DMS79 treated with DMSO at 0.1 percent for 48 hours (cell line): ENCODE measurements at regions not wholly inside any gene's neighbourhood (a gene's known extent, or its start where the extent isn't known, plus 50 kb on each side); places are given as distances from the start of the nearest gene placed in this dataset.
"Not testable (repeated sequence)": the region's sequence is repeated elsewhere in the genome, so short reads cannot be mapped to it uniquely, and the experiment has no call there.

Source experiments
- DNase-seq: peaks from one replicate; lab custom pipeline; 2025; lab: John Stamatoyannopoulos, UW

GRCh38 chrX:22534643-22535042 is 261.9 kb downstream of the CBLL2 start:
- DNase-seq, result no peak

GRCh38 chrX:22536746-22537304 is 264.1 kb downstream of the CBLL2 start:
- DNase-seq, result no peak

- no peak for DNase-seq
Measured at GRCh38 chrX:22538580-22538979, 265.9 kb downstream of the CBLL2 start.

GRCh38 chrX:22541926-22542325 is 269.2 kb downstream of the CBLL2 start:
- no peak for DNase-seq

GRCh38 chrX:22542641-22543040 is 269.9 kb downstream of the CBLL2 start:
- no peak for DNase-seq

GRCh38 chrX:22559506-22559905 is 286.8 kb downstream of the CBLL2 start:
- DNase-seq, result no peak

GRCh38 chrX:22575161-22575845 is 302.6 kb downstream of the CBLL2 start:
- DNase-seq, result no peak

GRCh38 chrX:22577181-22577580 is 304.5 kb downstream of the CBLL2 start:
- DNase-seq, result no peak

GRCh38 chrX:22585831-22586230 is 313.1 kb downstream of the CBLL2 start:
- DNase-seq, result no peak

GRCh38 chrX:22589845-22590244 is 317.1 kb downstream of the CBLL2 start:
- DNase-seq, result no peak

GRCh38 chrX:22594766-22595165 is 322.1 kb downstream of the CBLL2 start:
- no peak for DNase-seq

- DNase-seq, result no peak
Measured at GRCh38 chrX:22603060-22603459, 330.3 kb downstream of the CBLL2 start.

GRCh38 chrX:22609452-22609851 is 336.7 kb downstream of the CBLL2 start:
- not testable (repeated sequence) for DNase-seq

- no peak for DNase-seq
Measured at GRCh38 chrX:22616867-22617266, 344.2 kb downstream of the CBLL2 start.

GRCh38 chrX:22627576-22627975 is 354.9 kb downstream of the CBLL2 start:
- no peak for DNase-seq

GRCh38 chrX:22628275-22628674 is 355.6 kb downstream of the CBLL2 start:
- DNase-seq, result no peak

GRCh38 chrX:22629105-22629725 is 356.5 kb downstream of the CBLL2 start:
- no peak for DNase-seq

GRCh38 chrX:22634083-22634482 is 361.4 kb downstream of the CBLL2 start:
- DNase-seq, result no peak

- no peak for DNase-seq
Measured at GRCh38 chrX:22634751-22635150, 362.0 kb downstream of the CBLL2 start.

- no peak for DNase-seq
Measured at GRCh38 chrX:22648281-22648680, 351.5 kb upstream of the DDX53 start.

GRCh38 chrX:22650691-22651090 is 349.1 kb upstream of the DDX53 start:
- no peak for DNase-seq

GRCh38 chrX:22652596-22652995 is 347.2 kb upstream of the DDX53 start:
- no peak for DNase-seq

GRCh38 chrX:22660756-22661155 is 339.0 kb upstream of the DDX53 start:
- no peak for DNase-seq

GRCh38 chrX:22662776-22663175 is 337.0 kb upstream of the DDX53 start:
- no peak for DNase-seq
